GM19468 (cell line): ENCODE measurements at regions not wholly inside any gene's neighbourhood (a gene's known extent, or its start where the extent isn't known, plus 50 kb on each side); places are given as distances from the start of the nearest gene placed in this dataset.
"Not testable (repeated sequence)": the region's sequence is repeated elsewhere in the genome, so short reads cannot be mapped to it uniquely, and the experiment has no call there.

Experiments used
- ATAC-seq: cut with Tn5 transposase; IDR thresholded peaks from one replicate; pipeline ENCODE4 v1.9.1; 2021; ENCODE audit warnings: mild to moderate bottlenecking, moderate library complexity, moderate number of reproducible peaks; ENCODE audit not compliant: unreplicated experiment; ENCODE audit errors: extremely low read depth

DNA sequence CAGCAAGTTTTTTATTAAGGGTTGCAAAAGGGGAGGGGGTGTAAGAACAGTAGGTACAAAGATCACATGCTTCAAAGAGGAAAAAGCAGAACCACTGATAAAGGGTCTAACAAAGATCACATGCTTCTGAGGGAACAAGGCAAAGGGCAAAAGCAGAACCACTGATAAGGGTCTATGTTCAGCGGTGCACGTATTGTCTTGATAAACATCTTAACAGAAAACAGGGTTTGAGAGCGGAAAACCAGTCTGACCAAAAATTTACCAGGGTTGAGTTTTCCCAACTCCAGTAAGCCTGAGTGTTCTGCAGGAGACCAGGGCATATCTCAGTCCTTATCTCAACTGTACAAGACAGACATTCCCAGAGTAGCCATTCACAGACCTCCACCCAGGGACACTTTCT lies 96.9 kb upstream of the WDR1 start:
- ATAC-seq = not testable (repeated sequence)

GRCh38 chr4:10212901-10213300 lies 96.3 kb upstream of the WDR1 start:
- no peak for ATAC-seq

DNA sequence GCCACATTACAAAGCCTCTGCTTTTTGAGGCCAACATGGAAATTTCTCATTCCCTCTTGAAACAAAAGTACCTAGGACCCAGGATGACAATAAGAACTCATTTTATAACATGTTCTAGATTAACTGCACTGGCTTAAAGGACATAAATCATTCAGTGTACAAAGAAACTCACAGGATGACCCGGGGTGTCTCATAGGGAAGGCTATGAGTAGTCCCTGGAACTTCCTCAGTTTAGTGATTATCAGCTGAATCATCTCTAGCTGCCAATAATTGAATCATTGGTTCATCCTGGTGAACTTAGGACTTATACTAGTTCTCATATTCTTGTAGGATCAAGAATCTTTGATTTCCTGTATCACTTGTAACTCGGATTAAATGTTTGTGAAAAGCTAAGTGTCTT lies 95.8 kb upstream of the WDR1 start:
- no peak for ATAC-seq

- ATAC-seq = no peak
Measured at GRCh38 chr4:10207116-10207515, 90.5 kb upstream of the WDR1 start.

- ATAC-seq = no peak
Measured at GRCh38 chr4:10205223-10205622, 88.6 kb upstream of the WDR1 start.

GRCh38 chr4:10204401-10205058 lies 87.9 kb upstream of the WDR1 start:
- ATAC-seq = no peak

DNA sequence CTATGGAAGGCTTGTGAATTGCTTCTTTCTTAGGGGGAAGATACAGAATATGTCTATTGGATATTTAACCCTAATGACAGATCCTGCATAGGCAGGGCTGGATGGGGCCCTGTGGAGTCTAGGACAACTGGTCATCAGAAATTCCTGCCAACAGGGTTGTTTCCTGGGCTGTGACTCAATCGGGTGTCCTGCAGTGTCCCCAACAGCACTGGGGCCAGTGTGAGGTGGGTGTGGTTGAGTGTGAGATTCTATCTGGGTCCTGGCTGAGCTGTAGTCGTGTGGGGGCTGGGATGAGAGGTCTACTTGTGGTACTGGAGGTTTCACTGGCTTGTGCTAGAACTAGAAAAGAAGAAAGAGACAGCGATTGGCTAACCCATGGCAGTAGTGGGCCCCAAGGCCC lies 87.3 kb upstream of the WDR1 start:
- no peak for ATAC-seq

DNA sequence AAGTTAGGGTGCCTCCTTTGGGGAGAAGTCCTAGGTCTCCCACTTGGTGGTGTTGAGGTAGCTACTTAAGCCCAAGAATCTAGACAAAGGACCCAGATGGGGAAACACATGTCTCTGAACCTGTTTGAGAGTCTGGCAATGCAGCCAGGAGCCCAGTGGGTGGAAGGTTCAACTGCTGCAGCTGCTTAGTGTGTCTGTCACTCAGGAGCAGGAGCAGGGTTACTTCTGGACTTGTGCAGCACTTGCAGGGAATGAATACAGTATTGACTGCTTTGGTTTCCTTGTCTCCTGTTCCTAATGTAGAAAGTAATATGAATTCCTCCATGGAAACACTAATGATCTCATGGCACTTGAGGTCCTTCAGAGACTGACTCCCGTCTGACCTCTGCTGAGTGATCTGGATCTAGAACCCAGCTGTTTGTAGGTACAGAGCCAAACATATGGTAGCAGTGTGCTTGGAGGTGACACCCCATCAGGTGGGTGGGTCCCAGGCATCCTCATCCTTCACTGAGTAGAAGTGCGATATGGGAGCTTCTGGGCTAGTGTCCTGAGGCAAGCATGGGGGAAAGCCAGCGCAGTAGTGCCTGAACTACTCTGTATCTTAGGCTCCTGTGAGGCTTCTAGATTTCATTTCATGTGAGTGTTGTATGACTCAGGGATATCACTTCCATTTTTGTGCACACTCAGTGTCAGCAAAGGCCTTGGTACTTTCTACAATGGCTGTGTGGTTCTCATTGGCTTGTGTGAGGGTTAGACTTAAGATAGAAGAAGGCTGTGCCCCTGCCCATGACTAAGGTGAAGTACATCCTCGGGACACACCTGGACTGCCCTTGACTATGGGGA lies 85.0 kb upstream of the WDR1 start:
- ATAC-seq = no peak

DNA sequence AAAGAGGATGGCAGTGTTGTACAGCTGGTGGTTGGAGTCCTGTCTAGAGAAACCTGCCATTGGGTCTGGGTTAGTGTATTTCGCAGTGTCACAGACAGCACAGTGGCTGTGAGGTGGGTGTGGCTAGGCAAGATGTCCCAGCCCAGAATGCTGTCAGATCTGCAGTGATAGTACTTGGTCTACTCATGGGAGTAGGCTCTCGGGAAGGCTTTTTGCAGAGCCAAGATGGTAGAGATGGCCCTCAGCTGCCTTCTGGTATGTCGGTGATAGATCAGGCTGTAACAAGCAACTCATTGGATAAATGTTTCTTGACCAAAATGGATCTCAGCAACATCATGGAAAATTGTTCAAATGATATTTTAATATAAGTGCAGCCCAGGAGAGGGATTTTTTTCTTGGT lies 84.3 kb upstream of the WDR1 start:
- ATAC-seq = no peak

DNA sequence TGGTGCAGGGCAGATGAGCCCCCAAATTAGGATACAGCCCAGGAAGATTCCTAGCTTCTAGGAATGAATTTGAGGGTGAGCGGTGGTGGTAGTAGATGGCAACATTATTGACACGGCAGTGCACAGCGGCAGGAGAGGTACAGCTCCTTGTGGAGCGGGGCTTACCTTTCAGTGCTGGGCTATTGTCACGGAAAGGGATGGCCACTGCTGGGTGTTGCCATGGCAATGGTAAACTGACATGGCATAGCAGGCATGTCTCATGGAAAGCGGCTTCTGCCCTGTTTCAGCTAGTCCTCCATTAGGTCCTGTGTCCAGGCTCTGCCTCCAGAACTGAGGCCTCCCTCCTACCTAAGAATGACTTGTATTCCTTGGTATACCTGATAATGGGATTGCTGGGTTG lies 81.8 kb upstream of the WDR1 start:
- no peak for ATAC-seq

GRCh38 chr4:10197952-10198351 lies 81.4 kb upstream of the WDR1 start:
- ATAC-seq = no peak

- no peak for ATAC-seq
Measured at GRCh38 chr4:10196191-10196590, 79.6 kb upstream of the WDR1 start.

GRCh38 chr4:10192331-10192730 lies 75.7 kb upstream of the WDR1 start:
- no peak for ATAC-seq

DNA sequence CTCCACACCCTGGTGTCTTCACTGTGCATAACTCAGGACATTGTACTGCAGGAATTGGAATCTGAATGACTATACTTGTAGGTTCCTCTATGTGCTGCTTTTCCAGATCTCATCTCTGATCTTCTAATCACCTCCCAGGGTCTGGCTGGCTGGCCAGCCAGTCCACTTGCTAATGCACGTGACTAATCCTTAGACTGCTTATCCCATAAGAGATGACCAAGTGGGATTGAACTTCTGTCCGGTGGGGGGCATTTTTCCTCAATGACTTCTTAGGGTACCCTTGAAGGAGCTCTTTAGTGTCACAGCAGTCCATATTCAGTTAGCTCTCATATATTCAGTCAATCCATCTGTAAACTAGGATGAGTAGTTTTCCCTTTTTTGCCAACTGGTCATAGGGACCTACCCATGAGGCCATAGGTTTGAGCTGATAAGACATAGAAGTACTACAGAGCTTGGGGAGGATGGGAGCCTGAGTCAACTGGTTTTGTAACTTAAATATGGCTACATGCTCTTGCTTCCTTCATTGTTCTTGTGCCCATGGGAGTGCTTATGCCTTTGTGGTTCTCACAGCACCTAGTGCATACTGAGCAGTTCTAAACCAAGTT lies 71.9 kb upstream of the WDR1 start:
- no peak for ATAC-seq

- ATAC-seq = no peak
Measured at GRCh38 chr4:10186228-10187214, 69.9 kb upstream of the WDR1 start.

- no peak for ATAC-seq
Measured at GRCh38 chr4:10185518-10186227, 69.1 kb upstream of the WDR1 start.

- no peak for ATAC-seq
Measured at GRCh38 chr4:10184501-10184938, 67.9 kb upstream of the WDR1 start.

DNA sequence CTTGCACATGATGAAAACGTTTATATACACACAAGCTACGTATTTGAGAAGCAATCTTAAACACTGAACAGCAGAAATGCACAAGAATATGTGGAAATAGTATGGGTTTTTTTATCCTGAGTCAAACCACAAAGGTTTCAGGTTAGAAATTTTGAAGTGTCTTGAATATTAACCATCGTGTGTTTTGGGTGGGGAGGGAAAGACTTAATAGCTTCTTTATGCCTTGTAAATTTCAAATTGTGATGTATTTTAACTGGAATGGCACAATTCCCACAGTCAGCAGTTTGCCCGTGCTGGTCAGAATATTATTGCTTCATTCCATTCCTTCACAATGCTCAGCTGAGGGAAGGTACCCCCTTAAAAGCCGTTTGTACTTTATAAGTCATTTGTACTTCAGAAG lies 67.4 kb upstream of the WDR1 start:
- ATAC-seq = no peak

GRCh38 chr4:10183462-10183861 lies 66.9 kb upstream of the WDR1 start:
- no peak for ATAC-seq
